Keratinocyte (primary cell): ENCODE measurements at regions not wholly inside any gene's neighbourhood (a gene's known extent, or its start where the extent isn't known, plus 50 kb on each side); places are given as distances from the start of the nearest gene placed in this dataset.

ENCODE experiments used
- DNase-seq: peaks from one replicate; pipeline ENCODE4 v3.0.0-alpha.2; 2011; ENCODE audit warnings: low read depth, missing footprints, low spot score
- FAIRE-seq: peaks from 2 replicates; lab custom pipeline; 2011; peaks lifted over from hg19 to GRCh38; lab: Jason Lieb, UNC
- H2AFZ ChIP-seq: 2 replicates; pipeline ENCODE4 v1.6.0; 2012; ENCODE audit warnings: low read length, control low read depth, inconsistent platforms; ENCODE audit not compliant: control insufficient read depth
- H3K27ac ChIP-seq: 2 replicates; pipeline ENCODE4 v1.5.1; 2011; ENCODE audit warnings: low read length; ENCODE audit not compliant: control insufficient read depth, insufficient read depth
- H3K27me3 ChIP-seq: 3 replicates; pipeline ENCODE4 v1.6.0; 2011; ENCODE audit warnings: low read length; ENCODE audit not compliant: control insufficient read depth, insufficient read depth; ENCODE audit errors: extremely low read depth
- H3K36me3 ChIP-seq, 2 experiments: 2 replicates in 1 of 2; 3 replicates in 1 of 2; pipeline ENCODE4 v1.5.1; 2011; ENCODE audit warnings: low read length in 2 of 2, mild to moderate bottlenecking in 1 of 2; ENCODE audit not compliant: control insufficient read depth in 2 of 2, insufficient read depth in 2 of 2; ENCODE audit errors: extremely low read depth in 1 of 2
- H3K4me1 ChIP-seq: 3 replicates; pipeline ENCODE4 v1.5.1; 2011; ENCODE audit warnings: low read length; ENCODE audit not compliant: control insufficient read depth, insufficient read depth; ENCODE audit errors: extremely low read depth
- H3K4me2 ChIP-seq: 3 replicates; pipeline ENCODE4 v1.6.0; 2011; ENCODE audit warnings: low read depth, low read length; ENCODE audit not compliant: control insufficient read depth, insufficient read depth; ENCODE audit errors: extremely low read depth
- H3K4me3 ChIP-seq, 3 experiments: fragments of 200-600 bp in 1 of 3; sonication (generic) in 1 of 3; 2 replicates in 2 of 3; 3 replicates in 1 of 3; pipeline ENCODE4 v1.5.1; 2011 to 2016; ENCODE audit warnings: low read length in 3 of 3, mild to moderate bottlenecking in 3 of 3, control low read depth in 2 of 3, inconsistent platforms in 1 of 3, low read depth in 1 of 3, mixed read lengths in 1 of 3, mixed run types in 1 of 3, moderate library complexity in 1 of 3; ENCODE audit not compliant: control insufficient read depth in 2 of 3, insufficient read depth in 2 of 3; ENCODE audit errors: extremely low read depth in 1 of 3
- H3K79me2 ChIP-seq: 2 replicates; pipeline ENCODE4 v1.6.0; 2012; ENCODE audit warnings: low read length; ENCODE audit not compliant: control insufficient read depth, insufficient read depth
- H3K9ac ChIP-seq: 3 replicates; pipeline ENCODE4 v1.6.0; 2011; ENCODE audit warnings: low read length; ENCODE audit not compliant: control insufficient read depth, insufficient read depth; ENCODE audit errors: extremely low read depth
- H3K9me1 ChIP-seq: 3 replicates; pipeline ENCODE4 v1.6.0; 2011; ENCODE audit warnings: low read length; ENCODE audit not compliant: control insufficient read depth, insufficient read depth; ENCODE audit errors: extremely low read depth
- H3K9me3 ChIP-seq: 2 replicates; pipeline ENCODE4 v1.5.1; 2012; ENCODE audit warnings: low read depth, low read length; ENCODE audit not compliant: control insufficient read depth
- H4K20me1 ChIP-seq: 3 replicates; pipeline ENCODE4 v1.6.0; 2011; ENCODE audit warnings: low read length; ENCODE audit not compliant: control insufficient read depth, insufficient read depth; ENCODE audit errors: extremely low read depth
- EZH2 ChIP-seq: IDR thresholded peaks from one replicate; pipeline ENCODE4 v1.6.1; 2012; ENCODE audit warnings: inconsistent platforms, mild to moderate bottlenecking, low read length, moderate library complexity
- dilution Hi-C: fragments of 300-500 bp; cut with MboI; formaldehyde crosslinking; loops from one replicate; pipeline ENCODE4 v1.7.0; 2020; ENCODE audit warnings: low sequenced_read_pairs; ENCODE audit not compliant: extremely low pct_ligation_motif_present
- TF ChIP-seq, protein P1 (sequence below), 3 experiments: IDR thresholded peaks in 1 of 3; conservative IDR thresholded peaks in 1 of 3; optimal IDR thresholded peaks in 1 of 3; 2 replicates in 2 of 3; 3 replicates in 1 of 3; pipeline versions ENCODE3 to v1.5.1; 2011; ENCODE audit warnings: low read length in 3 of 3, mild to moderate bottlenecking in 3 of 3, moderate library complexity in 2 of 3, control low read depth in 1 of 3, inconsistent platforms in 1 of 3; ENCODE audit not compliant: insufficient read depth in 2 of 3; ENCODE audit errors: extremely low read depth in 1 of 3

DNA sequence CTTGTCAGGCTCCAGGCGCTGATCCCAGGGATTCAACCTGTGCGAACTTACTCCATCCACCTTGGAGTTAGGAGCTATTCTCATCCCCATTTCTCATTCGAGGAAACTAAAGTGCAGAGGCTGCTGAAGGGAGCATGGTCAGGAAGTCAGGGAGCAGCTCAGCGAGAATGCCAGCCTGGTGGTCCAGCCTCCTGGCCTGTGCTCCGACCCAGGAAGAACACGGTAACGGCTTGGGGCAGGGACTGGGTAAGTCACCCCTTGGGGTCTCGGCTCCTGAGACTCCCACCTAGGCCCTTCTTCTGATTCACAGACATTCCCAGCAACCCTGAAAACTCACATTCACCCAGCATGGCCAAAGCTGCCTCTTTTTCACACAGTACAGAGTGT, 132.8 kb downstream of the CRYBB2 start:
- DNase-seq = no peak
- Histone ChIP-seq H3K27me3 (no peaks in the 10 kb centered on the region), H3K36me3 (peaks cover 20 to 24% of the 10 kb centered on the region in 2 experiments), H3K4me2 (no peak overlapping the region), H3K9ac (no peak overlapping the region), H3K79me2 (no peaks in the 10 kb centered on the region), H4K20me1 (no peaks in the 10 kb centered on the region), H3K27ac (no peak overlapping the region), H3K9me1 (no peaks in the 10 kb centered on the region), H3K4me3 (no peak overlapping the region), H3K9me3 (no peaks in the 10 kb centered on the region), H3K4me1 (no peaks in the 10 kb centered on the region), H2AFZ (no peak overlapping the region)
- dilution Hi-C loops = no loop called here
- no peak for TF ChIP-seq EZH2
- TF ChIP-seq, protein P1, sequence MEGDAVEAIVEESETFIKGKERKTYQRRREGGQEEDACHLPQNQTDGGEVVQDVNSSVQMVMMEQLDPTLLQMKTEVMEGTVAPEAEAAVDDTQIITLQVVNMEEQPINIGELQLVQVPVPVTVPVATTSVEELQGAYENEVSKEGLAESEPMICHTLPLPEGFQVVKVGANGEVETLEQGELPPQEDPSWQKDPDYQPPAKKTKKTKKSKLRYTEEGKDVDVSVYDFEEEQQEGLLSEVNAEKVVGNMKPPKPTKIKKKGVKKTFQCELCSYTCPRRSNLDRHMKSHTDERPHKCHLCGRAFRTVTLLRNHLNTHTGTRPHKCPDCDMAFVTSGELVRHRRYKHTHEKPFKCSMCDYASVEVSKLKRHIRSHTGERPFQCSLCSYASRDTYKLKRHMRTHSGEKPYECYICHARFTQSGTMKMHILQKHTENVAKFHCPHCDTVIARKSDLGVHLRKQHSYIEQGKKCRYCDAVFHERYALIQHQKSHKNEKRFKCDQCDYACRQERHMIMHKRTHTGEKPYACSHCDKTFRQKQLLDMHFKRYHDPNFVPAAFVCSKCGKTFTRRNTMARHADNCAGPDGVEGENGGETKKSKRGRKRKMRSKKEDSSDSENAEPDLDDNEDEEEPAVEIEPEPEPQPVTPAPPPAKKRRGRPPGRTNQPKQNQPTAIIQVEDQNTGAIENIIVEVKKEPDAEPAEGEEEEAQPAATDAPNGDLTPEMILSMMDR (optimal IDR thresholded peaks at IDR 0.05 in 1 of 3, IDR thresholded peaks at IDR 0.05 in 1 of 3, conservative IDR thresholded peaks at IDR 0.05 in 1 of 3; ENCODE audit: extremely low read depth in 1 of 3, insufficient read depth in 2 of 3, low read length in 3 of 3) = no peak
- no peak for FAIRE-seq

DNA sequence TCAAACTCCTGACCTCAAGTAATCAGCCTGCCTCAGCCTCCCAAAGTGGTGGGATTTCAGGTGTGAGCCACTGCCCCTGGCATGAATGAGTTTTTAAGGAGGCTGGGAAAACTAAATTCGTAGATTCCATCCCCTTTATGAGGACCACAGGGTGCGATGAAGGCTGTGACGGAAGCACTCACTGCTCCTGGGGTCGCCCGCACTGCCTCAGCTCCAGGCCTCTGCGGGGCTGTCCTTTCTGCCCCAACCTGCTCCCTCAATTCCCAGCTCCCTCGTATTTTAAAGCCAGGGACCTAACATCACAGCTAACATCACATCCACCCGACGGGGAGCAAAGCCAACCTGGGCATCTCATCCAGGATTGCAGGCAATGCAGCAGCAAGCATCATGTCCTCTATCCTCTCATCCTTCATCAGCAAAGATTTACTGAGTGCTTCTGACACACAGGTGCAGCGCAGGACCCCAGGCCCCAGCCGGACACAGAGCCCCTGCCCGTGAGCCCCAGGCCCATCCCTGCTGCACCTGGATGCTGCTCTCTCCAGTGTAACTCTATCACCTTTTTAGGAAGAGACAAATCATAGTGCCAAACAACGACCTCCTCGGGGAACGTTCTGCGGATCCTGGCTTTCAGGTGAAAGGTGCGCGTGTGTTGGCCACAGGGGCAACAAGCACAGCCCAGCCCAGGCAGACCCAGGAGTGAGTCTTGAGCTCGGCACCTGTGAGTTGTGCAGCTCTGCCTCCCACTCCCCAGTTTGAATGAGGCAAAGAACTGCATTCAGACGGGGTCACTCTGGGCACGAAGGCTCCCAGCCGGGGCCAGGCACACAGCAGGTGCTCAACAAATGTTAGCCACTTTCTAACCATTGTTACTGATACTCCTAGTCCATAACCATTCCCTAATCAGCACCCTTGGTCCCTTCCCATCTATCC, 134.3 kb downstream of the CRYBB2 start:
- H3K36me3 ChIP-seq = peaks cover 20 to 22% of the 10 kb centered on the region in 2 experiments
- H3K9ac ChIP-seq = no peak overlapping the region

More for the DNA sequence above, 134.3 kb downstream of the CRYBB2 start:
- Histone ChIP-seq H3K9me1 (no peaks in the 10 kb centered on the region), H2AFZ (no peak overlapping the region), H3K27me3 (no peaks in the 10 kb centered on the region), H3K4me3 (no peak overlapping the region), H3K4me1 (no peaks in the 10 kb centered on the region), H3K79me2 (no peaks in the 10 kb centered on the region), H3K27ac (no peak overlapping the region), H3K4me2 (no peak overlapping the region), H3K9me3 (no peaks in the 10 kb centered on the region), H4K20me1 (no peaks in the 10 kb centered on the region)
- DNase-seq = no peak
- TF ChIP-seq, protein P1 (optimal IDR thresholded peaks at IDR 0.05 in 1 of 3, IDR thresholded peaks at IDR 0.05 in 1 of 3, conservative IDR thresholded peaks at IDR 0.05 in 1 of 3; ENCODE audit: extremely low read depth in 1 of 3, insufficient read depth in 2 of 3, low read length in 3 of 3) = no peak
- TF ChIP-seq EZH2 = no peak
- no peak for FAIRE-seq
- dilution Hi-C loops = no loop called here
